GM19397 (cell line): ENCODE measurements at regions not wholly inside any gene's neighbourhood (a gene's known extent, or its start where the extent isn't known, plus 50 kb on each side); places are given as distances from the start of the nearest gene placed in this dataset.

Experiments used
- ATAC-seq: cut with Tn5 transposase; IDR thresholded peaks from one replicate; pipeline ENCODE4 v1.9.1; 2021; ENCODE audit warnings: mild to moderate bottlenecking, moderate library complexity; ENCODE audit not compliant: unreplicated experiment

DNA sequence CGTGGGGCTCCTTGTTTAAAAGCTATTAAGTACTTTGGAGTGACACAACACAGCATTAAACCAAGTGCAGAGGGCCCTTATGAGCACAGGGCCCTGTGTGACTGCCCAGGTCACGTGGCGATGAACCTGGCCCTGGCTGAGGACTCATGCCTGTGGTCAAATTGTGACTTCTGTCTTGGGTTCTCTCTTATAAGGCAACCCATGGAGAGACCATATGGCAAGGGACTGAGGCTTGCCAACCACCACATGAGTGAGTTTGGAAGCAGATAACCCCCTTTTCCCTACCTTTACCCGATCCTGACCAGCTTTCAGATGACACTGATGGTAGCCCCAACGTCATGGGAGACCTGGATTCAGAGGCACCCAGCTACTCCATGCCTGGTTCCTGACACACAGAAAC is 140.5 kb downstream of the ZBTB18 start:
- no peak for ATAC-seq

DNA sequence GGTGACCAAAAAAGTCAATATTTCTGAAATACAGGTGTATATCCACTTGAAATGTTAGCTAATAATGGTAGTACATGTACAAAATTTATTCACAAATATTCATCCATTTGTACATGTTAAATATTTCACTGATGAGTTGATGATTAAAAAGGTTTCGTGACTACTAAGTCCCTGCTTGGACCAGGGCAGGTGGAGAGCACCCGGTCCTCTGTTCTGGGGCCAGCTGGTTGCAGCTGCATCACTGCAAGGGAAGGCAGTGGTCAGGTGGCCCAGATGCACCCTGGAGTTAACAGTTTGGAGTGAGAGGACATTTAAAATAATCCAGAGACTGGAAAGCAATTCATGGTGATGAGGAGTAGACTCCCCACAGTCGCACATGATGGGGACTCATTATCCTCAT is 141.2 kb downstream of the ZBTB18 start:
- ATAC-seq: no peak

GRCh38 chr1:244196571-244197285 is 145.6 kb downstream of the ZBTB18 start:
- ATAC-seq: no peak

DNA sequence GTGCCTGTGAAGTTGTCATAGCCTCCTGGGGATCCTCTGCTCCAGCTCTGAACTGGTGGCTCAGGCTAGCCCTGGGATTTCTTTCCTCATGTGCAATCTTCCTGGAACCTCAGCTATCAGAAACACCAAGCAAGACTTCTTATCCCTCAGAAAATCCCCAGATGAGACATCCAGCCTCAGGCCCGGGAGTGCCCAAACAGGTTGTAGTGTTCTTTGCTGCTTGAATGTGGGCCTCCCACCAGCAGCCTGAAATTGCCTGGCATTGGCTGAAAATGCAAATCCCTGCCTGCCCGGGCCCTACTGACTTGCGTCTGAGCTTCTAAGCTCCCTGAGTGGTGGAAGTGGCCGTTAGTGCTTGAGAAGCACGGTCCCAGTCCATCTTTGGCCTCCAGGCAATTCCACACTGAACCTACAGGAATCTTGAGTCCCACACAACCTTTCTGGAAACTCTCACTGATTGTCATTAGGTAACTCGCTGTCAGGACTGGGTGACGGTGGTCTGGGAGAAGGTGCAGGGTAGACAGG is 146.8 kb downstream of the ZBTB18 start:
- no peak for ATAC-seq

- no peak for ATAC-seq
Observed at GRCh38 chr1:244199902-244200301, 148.8 kb downstream of the ZBTB18 start.

DNA sequence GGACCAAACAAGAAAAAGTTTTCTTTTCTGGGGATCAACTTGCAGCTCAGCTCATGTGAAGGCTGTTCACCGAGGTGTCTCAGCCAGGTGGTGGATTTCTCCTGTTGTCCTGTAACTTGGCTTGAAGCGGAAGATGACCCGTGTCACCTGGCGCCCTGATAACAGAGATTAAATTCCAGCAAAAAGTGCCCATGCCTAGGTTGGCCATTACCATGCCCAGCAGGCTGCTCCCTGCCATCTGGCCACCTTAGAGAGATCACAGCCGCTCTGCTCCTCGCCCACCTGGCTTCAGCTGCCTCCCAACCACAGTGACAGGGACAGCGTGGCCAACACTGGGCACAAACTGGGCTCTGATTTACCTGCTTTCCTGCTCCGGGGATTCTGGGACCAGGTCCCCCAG is 149.5 kb downstream of the ZBTB18 start:
- no peak for ATAC-seq

DNA sequence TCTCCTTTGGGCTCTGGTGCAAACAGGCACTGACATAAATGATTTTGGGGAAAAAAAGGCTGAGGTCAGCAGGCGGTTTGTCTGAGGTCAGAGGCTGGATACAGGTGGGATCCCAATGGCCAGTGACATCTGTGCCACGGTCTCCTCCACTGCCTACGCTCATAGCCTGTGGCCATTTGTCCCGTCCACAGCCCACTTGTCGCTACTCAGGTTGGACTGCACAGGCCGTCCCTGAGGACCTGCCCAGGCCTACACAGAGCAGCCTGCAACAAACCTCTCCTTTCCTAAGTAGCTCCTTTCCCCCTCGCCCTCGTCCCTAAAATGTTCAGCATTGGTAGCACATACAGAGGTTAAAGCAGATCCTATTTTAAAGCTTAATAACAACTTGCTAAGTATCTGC is 150.7 kb downstream of the ZBTB18 start:
- no peak for ATAC-seq

DNA sequence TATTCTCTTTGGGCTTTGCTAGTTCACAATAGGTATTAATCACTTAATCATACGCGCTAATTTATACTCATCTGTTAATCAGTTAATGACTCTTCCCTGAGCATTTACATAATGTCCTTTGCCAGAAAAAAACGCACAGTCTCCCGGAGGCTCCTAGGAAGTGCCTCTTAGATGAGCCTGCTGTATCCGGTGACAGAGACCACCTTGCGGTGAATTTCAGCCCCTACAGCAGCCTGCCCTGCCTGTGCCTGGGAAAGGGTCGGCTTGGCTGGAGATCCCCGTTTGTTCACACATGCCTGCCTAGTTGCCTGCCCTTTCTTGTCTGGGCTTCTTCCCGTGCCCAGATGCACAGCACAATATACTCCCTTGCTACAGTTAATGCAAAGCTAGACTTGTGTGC is 152.9 kb downstream of the ZBTB18 start:
- ATAC-seq: no peak

- ATAC-seq: no peak
Observed at GRCh38 chr1:244205171-244205570, 154.1 kb downstream of the ZBTB18 start.

- no peak for ATAC-seq
Observed at GRCh38 chr1:244205906-244206305, 154.8 kb downstream of the ZBTB18 start.

GRCh38 chr1:244207042-244207934 is 156.2 kb downstream of the ZBTB18 start:
- ATAC-seq: no peak

DNA sequence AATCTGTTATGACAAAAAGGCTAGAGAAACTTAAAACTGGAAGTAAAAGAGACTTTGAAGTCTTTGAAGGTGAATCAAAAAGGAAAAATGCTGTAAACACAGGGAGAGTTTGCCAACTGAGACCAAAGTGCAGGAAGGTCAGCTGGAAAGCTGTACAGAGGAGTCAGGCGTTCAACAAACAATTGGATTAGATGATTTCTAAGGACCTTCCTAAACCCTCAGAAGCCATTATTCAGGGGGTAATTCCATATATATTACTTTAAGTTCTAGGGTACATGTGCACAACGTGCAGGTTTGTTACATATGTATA is 156.8 kb downstream of the ZBTB18 start:
- no peak for ATAC-seq

GRCh38 chr1:244209955-244210354 is 158.9 kb downstream of the ZBTB18 start:
- ATAC-seq: no peak

- no peak for ATAC-seq
Observed at GRCh38 chr1:244210884-244211558, 159.9 kb downstream of the ZBTB18 start.

DNA sequence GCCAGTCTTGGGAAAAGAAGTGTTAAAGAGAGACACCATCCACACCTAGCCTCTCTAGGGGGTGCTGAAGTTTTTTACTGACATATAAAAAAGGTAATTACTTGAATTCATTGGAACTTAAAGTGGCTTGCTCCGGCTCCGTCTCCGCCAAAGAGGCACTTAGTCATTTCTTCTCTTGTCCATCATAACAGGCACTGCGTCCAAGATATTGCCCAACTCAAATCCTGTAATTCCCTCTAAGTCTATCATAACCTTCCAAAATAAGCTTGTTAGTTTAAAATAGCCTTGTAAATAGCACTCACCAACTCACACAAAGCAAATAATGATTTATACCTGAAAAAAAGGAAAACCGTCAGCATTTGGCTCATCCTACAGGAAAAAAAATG is 160.5 kb downstream of the ZBTB18 start:
- ATAC-seq: no peak

DNA sequence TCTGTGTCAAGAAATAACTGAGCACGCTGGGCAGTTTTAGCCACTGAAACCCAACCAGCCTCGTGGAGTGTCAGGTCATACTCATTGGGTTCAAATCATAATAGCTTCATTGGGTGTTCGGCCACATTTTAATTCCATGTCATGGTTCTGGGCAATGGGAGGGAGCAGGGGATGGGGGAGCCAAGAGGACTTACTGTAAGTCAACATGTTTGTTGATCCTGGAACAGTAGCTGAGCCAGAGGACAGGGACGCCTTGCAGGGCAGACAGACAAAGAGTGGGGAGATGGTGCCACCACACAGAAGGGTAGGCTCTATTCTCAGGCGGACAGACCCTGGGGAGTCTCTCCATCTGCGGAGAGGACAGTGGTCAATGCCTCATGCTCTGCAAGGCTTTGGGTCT is 161.1 kb downstream of the ZBTB18 start:
- ATAC-seq: no peak

DNA sequence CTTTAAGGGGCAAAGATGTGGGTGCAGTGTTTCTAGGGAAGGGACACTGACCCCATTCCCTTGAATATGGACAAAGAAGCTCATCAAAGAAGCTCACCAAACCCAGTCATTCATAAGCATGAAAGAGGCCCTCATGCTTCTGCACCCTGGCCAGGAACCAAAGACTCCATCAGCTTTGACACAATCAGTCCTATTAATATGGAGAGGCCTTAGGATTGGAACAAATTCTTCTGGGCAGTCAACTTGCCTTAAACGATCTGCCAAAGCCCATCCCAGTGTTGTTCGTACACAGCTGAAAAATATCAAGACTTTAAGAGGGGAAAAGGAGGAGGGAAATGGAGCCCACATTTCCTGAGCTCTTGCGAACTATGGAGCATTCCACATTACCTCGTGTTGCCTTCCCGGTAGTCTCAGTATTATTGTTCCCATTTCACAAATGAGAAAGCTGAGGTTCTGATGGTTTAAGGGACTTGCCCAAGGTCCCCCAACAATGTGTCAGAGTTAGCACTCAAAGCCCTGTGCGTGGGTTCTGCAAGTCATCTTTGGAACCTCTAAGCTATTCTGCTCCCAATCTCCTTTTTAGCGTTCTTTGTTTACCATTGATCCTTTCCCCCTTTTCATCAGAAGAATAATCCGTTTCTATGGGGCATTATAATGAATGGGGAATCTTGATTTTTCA is 161.9 kb downstream of the ZBTB18 start:
- ATAC-seq: no peak

DNA sequence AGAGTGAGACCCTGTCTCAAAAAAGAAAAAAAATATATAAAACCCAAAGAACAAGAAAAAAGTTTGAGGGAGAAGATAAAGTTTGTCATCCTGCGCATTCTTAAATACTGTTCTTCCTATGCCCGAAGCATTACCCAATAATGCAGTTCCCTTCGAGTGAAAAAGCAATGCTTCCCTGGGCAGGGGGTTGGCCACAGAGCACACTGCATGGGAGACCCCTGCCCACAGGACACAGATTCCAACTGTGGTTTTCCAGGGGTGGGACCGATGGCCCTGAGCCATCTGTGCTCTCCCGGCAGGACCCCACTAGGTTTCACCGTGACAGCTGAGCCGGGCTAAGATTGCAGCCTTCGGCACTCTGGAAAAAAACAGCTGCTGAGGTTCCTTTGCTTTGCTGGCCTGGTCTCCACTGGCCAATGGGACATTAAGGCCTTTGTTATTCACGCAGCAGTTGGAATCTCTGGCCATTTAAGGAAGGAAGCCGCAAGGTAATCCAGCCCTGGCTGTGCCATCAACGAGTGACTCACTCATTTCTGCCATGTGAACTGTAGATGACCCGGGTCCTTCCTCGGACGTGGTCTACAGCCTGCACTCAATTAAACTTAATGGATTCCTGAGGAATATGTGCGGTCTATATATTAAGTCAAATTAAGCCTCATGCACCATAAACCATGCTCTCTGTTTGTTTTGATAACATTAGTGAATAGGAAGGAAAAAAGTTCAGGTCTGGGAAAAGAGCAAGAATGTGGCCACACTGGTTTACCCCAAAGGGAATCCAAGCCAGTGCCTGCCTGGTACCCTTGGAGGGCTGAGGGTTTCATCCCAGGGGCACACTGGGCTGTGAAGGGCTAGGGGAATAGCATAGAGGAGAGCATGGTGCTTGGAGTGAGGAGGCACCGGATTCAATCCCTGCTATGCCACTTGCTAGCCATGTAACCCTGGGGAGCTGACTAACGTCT is 163.2 kb downstream of the ZBTB18 start:
- ATAC-seq: no peak

GRCh38 chr1:244216836-244217235 is 165.8 kb downstream of the ZBTB18 start:
- no peak for ATAC-seq

DNA sequence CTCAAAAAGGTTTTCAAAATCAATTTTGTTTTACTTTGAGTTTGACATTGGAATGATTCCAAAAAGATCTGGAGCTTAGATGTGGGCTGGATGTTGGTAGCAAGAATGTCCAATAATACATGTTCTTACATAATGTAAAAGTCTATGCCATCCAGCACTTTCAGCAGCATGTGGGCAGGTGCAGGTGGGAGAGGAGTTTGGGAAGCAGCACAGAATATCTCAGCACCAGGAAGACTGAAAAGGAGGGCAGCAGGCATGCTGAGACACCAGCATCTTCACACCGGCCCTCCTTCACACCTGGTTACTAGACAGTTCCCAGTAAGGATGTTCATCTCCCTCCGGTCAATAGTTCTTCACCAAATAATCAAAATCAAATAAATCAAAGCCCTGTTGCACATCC is 166.6 kb downstream of the ZBTB18 start:
- ATAC-seq: no peak
